Peyer's patch (tissue), 4 donors: ENCODE measurements at regions not wholly inside any gene's neighbourhood (a gene's known extent, or its start where the extent isn't known, plus 50 kb on each side); places are given as distances from the start of the nearest gene placed in this dataset.

Source experiments
- POLR2A ChIP-seq, 2 donors: fragments of 450-650 bp; IDR thresholded peaks; one replicate each; pipeline ENCODE4 v1.5.1; 2017; ENCODE audit warnings: antibody characterized with exemption in 2 of 2, mild to moderate bottlenecking in 2 of 2, moderate library complexity in 2 of 2
- TF ChIP-seq, protein P1 (sequence below), 6 experiments: fragments of 450-650 bp in 4 of 6; fragments of 200-600 bp in 2 of 6; sonication (generic) in 1 of 6; IDR thresholded peaks; one replicate each; pipeline ENCODE4 v1.5.1; 2017 to 2019; ENCODE audit warnings: antibody characterized with exemption in 6 of 6, mild to moderate bottlenecking in 3 of 6, moderate library complexity in 1 of 6

DNA sequence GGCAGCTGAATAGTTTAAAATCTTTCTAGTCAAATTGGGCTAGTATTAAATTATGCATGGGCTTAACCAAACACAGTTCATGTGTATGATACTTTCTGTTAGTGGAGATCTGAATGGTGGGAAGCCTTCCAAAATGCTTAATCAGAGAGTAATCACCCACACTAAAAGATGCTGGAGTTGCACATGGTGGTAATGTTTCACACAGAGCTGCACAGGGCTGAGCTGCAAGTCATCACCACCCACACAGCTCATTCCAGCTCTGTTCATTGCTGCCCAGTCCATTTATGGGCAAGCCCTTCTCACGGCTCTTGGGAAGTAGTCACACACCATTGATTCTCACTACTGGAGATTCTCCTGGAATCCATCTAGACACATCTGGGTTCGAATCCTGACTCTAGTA lies 351.5 kb upstream of the KCNN2 start:
- TF ChIP-seq POLR2A (IDR thresholded peaks at IDR 0.05), result no peak
- TF ChIP-seq, protein P1, sequence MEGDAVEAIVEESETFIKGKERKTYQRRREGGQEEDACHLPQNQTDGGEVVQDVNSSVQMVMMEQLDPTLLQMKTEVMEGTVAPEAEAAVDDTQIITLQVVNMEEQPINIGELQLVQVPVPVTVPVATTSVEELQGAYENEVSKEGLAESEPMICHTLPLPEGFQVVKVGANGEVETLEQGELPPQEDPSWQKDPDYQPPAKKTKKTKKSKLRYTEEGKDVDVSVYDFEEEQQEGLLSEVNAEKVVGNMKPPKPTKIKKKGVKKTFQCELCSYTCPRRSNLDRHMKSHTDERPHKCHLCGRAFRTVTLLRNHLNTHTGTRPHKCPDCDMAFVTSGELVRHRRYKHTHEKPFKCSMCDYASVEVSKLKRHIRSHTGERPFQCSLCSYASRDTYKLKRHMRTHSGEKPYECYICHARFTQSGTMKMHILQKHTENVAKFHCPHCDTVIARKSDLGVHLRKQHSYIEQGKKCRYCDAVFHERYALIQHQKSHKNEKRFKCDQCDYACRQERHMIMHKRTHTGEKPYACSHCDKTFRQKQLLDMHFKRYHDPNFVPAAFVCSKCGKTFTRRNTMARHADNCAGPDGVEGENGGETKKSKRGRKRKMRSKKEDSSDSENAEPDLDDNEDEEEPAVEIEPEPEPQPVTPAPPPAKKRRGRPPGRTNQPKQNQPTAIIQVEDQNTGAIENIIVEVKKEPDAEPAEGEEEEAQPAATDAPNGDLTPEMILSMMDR (IDR thresholded peaks at IDR 0.05), result no peak
